Stomach smooth muscle (tissue), 2 donors: ENCODE measurements at regions not wholly inside any gene's neighbourhood (a gene's known extent, or its start where the extent isn't known, plus 50 kb on each side); places are given as distances from the start of the nearest gene placed in this dataset.

Source experiments
- H3K27ac ChIP-seq: one replicate; pipeline ENCODE4 v1.7.0; 2013; ENCODE audit warnings: mild to moderate bottlenecking, low read length, inconsistent platforms
- H3K27me3 ChIP-seq, 2 donors: one replicate each; pipeline ENCODE4 v1.7.0; 2013; ENCODE audit warnings: low read length in 2 of 2; ENCODE audit not compliant: insufficient read depth in 2 of 2, control insufficient read depth in 1 of 2
- H3K36me3 ChIP-seq, 2 donors: one replicate each; pipeline ENCODE4 v1.7.0; 2013; ENCODE audit warnings: low read length in 2 of 2; ENCODE audit not compliant: control insufficient read depth in 2 of 2, insufficient read depth in 2 of 2
- H3K4me1 ChIP-seq: one replicate; pipeline ENCODE4 v1.7.0; 2013; ENCODE audit warnings: low read length; ENCODE audit not compliant: control insufficient read depth, insufficient read depth
- H3K4me3 ChIP-seq, 2 donors: one replicate each; pipeline ENCODE4 v1.7.0; 2013; ENCODE audit warnings: low read length in 2 of 2
- H3K9ac ChIP-seq, 2 donors: one replicate each; pipeline ENCODE4 v1.7.0; 2013; ENCODE audit warnings: low read length in 2 of 2, mild to moderate bottlenecking in 1 of 2
- H3K9me3 ChIP-seq, 2 donors: one replicate each; pipeline ENCODE4 v1.7.0; 2013; ENCODE audit warnings: low read length in 2 of 2; ENCODE audit not compliant: control insufficient read depth in 2 of 2
- donor health status: healthy.
- donor health status: Pancreatic carcinoma.

GRCh38 chr6:166738386-166739116, 111.5 kb upstream of the RPS6KA2 start:
- Histone ChIP-seq H3K36me3 (no peaks in the 10 kb centered on the region), H3K27ac (no peak overlapping the region), H3K27me3 (no peaks in the 10 kb centered on the region), H3K4me1 (peaks cover 17% of the 10 kb centered on the region), H3K9me3 (no peaks in the 10 kb centered on the region), H3K4me3 (no peak overlapping the region), H3K9ac (no peak overlapping the region)

GRCh38 chr6:166737261-166737660, 110.2 kb upstream of the RPS6KA2 start:
- H3K4me3 ChIP-seq, result no peak overlapping the region
- no peaks in the 10 kb centered on the region for H3K27me3 ChIP-seq
- no peak overlapping the region for H3K27ac ChIP-seq
- H3K9me3 ChIP-seq, result no peaks in the 10 kb centered on the region
- H3K36me3 ChIP-seq, result no peaks in the 10 kb centered on the region
- no peak overlapping the region for H3K9ac ChIP-seq
- peaks cover 17% of the 10 kb centered on the region for H3K4me1 ChIP-seq

- H3K27ac ChIP-seq, result no peak overlapping the region
- H3K9ac ChIP-seq, result no peak overlapping the region
- no peaks in the 10 kb centered on the region for H3K27me3 ChIP-seq
- H3K9me3 ChIP-seq, result no peaks in the 10 kb centered on the region
- peaks cover 17% of the 10 kb centered on the region for H3K4me1 ChIP-seq
- no peaks in the 10 kb centered on the region for H3K36me3 ChIP-seq
- H3K4me3 ChIP-seq, result no peak overlapping the region
These were observed 109.6 kb upstream of the RPS6KA2 start for GRCh38 chr6:166736634-166737033.

- Histone ChIP-seq H3K4me3 (no peak overlapping the region), H3K27ac (no peak overlapping the region)
These were observed 106.8 kb upstream of the RPS6KA2 start for GRCh38 chr6:166733900-166734299.

GRCh38 chr6:166729658-166730057, 102.6 kb upstream of the RPS6KA2 start:
- H3K27me3 ChIP-seq, result no peaks in the 10 kb centered on the region
- H3K4me1 ChIP-seq, result no peaks in the 10 kb centered on the region
- no peak overlapping the region for H3K27ac ChIP-seq
- no peak overlapping the region for H3K4me3 ChIP-seq
- H3K9me3 ChIP-seq, result no peaks in the 10 kb centered on the region
- H3K9ac ChIP-seq, result no peak overlapping the region
- H3K36me3 ChIP-seq, result no peaks in the 10 kb centered on the region

More at GRCh38 chr6:166733900-166734299, 106.8 kb upstream of the RPS6KA2 start:
- Histone ChIP-seq H3K9me3 (no peaks in the 10 kb centered on the region), H3K9ac (no peak overlapping the region), H3K27me3 (no peaks in the 10 kb centered on the region), H3K4me1 (peaks cover 8% of the 10 kb centered on the region), H3K36me3 (no peaks in the 10 kb centered on the region)

GRCh38 chr6:166728884-166729530, 102.0 kb upstream of the RPS6KA2 start:
- Histone ChIP-seq H3K27ac (no peak overlapping the region), H3K9ac (no peak overlapping the region), H3K4me3 (no peak overlapping the region), H3K9me3 (no peaks in the 10 kb centered on the region), H3K4me1 (no peaks in the 10 kb centered on the region), H3K27me3 (no peaks in the 10 kb centered on the region), H3K36me3 (no peaks in the 10 kb centered on the region)

GRCh38 chr6:166726201-166726600, 99.2 kb upstream of the RPS6KA2 start:
- Histone ChIP-seq H3K36me3 (no peaks in the 10 kb centered on the region), H3K4me1 (no peaks in the 10 kb centered on the region), H3K27ac (no peak overlapping the region), H3K4me3 (no peak overlapping the region), H3K9me3 (no peaks in the 10 kb centered on the region), H3K27me3 (no peaks in the 10 kb centered on the region), H3K9ac (no peak overlapping the region)

- H3K4me3 ChIP-seq, result no peak overlapping the region
- H3K9me3 ChIP-seq, result no peaks in the 10 kb centered on the region
- no peak overlapping the region for H3K9ac ChIP-seq
- no peaks in the 10 kb centered on the region for H3K27me3 ChIP-seq
- no peaks in the 10 kb centered on the region for H3K36me3 ChIP-seq
- H3K4me1 ChIP-seq, result no peaks in the 10 kb centered on the region
- H3K27ac ChIP-seq, result no peak overlapping the region
These were observed 98.5 kb upstream of the RPS6KA2 start for GRCh38 chr6:166725571-166725970.

- no peaks in the 10 kb centered on the region for H3K4me1 ChIP-seq
- H3K4me3 ChIP-seq, result no peak overlapping the region
- no peak overlapping the region for H3K9ac ChIP-seq
- H3K27me3 ChIP-seq, result no peaks in the 10 kb centered on the region
- no peaks in the 10 kb centered on the region for H3K36me3 ChIP-seq
- H3K27ac ChIP-seq, result no peak overlapping the region
- no peaks in the 10 kb centered on the region for H3K9me3 ChIP-seq
These were observed 97.5 kb upstream of the RPS6KA2 start for GRCh38 chr6:166724576-166724975.

- Histone ChIP-seq H3K4me1 (no peaks in the 10 kb centered on the region), H3K27ac (no peak overlapping the region), H3K36me3 (no peaks in the 10 kb centered on the region), H3K27me3 (no peaks in the 10 kb centered on the region), H3K4me3 (no peak overlapping the region), H3K9ac (no peak overlapping the region), H3K9me3 (no peaks in the 10 kb centered on the region)
These were observed 95.7 kb upstream of the RPS6KA2 start for GRCh38 chr6:166722785-166723184.

GRCh38 chr6:166721576-166721975, 94.5 kb upstream of the RPS6KA2 start:
- no peak overlapping the region for H3K27ac ChIP-seq
- H3K27me3 ChIP-seq, result no peaks in the 10 kb centered on the region
- no peak overlapping the region for H3K9ac ChIP-seq
- no peak overlapping the region for H3K4me3 ChIP-seq
- H3K9me3 ChIP-seq, result no peaks in the 10 kb centered on the region
- no peaks in the 10 kb centered on the region for H3K4me1 ChIP-seq
- no peaks in the 10 kb centered on the region for H3K36me3 ChIP-seq
